Loucy (cell line): ENCODE measurements at regions not wholly inside any gene's neighbourhood (a gene's known extent, or its start where the extent isn't known, plus 50 kb on each side); places are given as distances from the start of the nearest gene placed in this dataset.

Source experiments
- H2AFZ ChIP-seq: fragments of 200-600 bp; sonication (generic); 2 replicates; pipeline ENCODE4 v1.6.0; 2016; ENCODE audit warnings: antibody characterized with exemption, mild to moderate bottlenecking, low read length, moderate library complexity
- H3F3A ChIP-seq: fragments of 200-600 bp; 2 replicates; pipeline ENCODE4 v1.6.0; 2016; ENCODE audit warnings: antibody characterized with exemption, low read depth, mild to moderate bottlenecking
- H3K27me3 ChIP-seq: fragments of 200-600 bp; sonication (generic); 2 replicates; pipeline ENCODE4 v1.6.1; 2014; ENCODE audit warnings: low read length, mild to moderate bottlenecking; ENCODE audit not compliant: insufficient read depth, poor library complexity, severe bottlenecking
- H3K36me3 ChIP-seq: fragments of 200-600 bp; sonication (generic); 2 replicates; pipeline ENCODE4 v1.6.1; 2016; ENCODE audit warnings: low read length; ENCODE audit not compliant: insufficient read depth
- H3K4me1 ChIP-seq: fragments of 200-600 bp; sonication (generic); 2 replicates; pipeline ENCODE4 v1.5.1; 2014; ENCODE audit warnings: low read length, mild to moderate bottlenecking; ENCODE audit not compliant: insufficient read depth, poor library complexity, severe bottlenecking
- H3K4me2 ChIP-seq: fragments of 200-600 bp; sonication (generic); 2 replicates; pipeline ENCODE4 v1.6.0; 2014; ENCODE audit warnings: antibody characterized with exemption, low read length, low read depth, mild to moderate bottlenecking; ENCODE audit not compliant: poor library complexity, severe bottlenecking
- H3K4me3 ChIP-seq: fragments of 200-600 bp; sonication (generic); 2 replicates; pipeline ENCODE4 v1.5.1; 2014; ENCODE audit warnings: low read length, mild to moderate bottlenecking, mixed read lengths; ENCODE audit not compliant: poor library complexity, severe bottlenecking
- H3K79me2 ChIP-seq: fragments of 200-600 bp; sonication (generic); 2 replicates; pipeline ENCODE4 v1.6.1; 2014; ENCODE audit warnings: low read length; ENCODE audit not compliant: insufficient read depth
- H3K9ac ChIP-seq: fragments of 200-600 bp; sonication (generic); 2 replicates; pipeline ENCODE4 v1.6.0; 2014; ENCODE audit warnings: mild to moderate bottlenecking, low read depth, low read length, moderate library complexity; ENCODE audit not compliant: poor library complexity, severe bottlenecking
- H3K9me2 ChIP-seq: fragments of 200-600 bp; sonication (generic); replicated peaks from 2 replicates; pipeline ENCODE4 v1.6.1; 2016; ENCODE audit warnings: low read depth, low read length, mixed read lengths
- H3K9me3 ChIP-seq: fragments of 200-600 bp; sonication (generic); 2 replicates; pipeline ENCODE4 v1.6.1; 2014; ENCODE audit warnings: mild to moderate bottlenecking, antibody characterized with exemption, low read length, low read depth; ENCODE audit not compliant: insufficient read depth
- H4K20me1 ChIP-seq: fragments of 200-600 bp; sonication (generic); 2 replicates; pipeline ENCODE4 v1.6.0; 2014; ENCODE audit warnings: antibody characterized with exemption, low read length, mild to moderate bottlenecking; ENCODE audit not compliant: insufficient read depth, poor library complexity, severe bottlenecking
- CTCF ChIP-seq: fragments of 200-600 bp; sonication (generic); conservative IDR thresholded peaks from 2 replicates; pipeline ENCODE4 v1.5.1; 2014; ENCODE audit warnings: mild to moderate bottlenecking, antibody characterized with exemption, low read length
- EZH2phosphoT487 ChIP-seq: fragments of 200-600 bp; IDR thresholded peaks from 2 replicates; pipeline ENCODE4 v1.6.1; 2018; ENCODE audit warnings: antibody characterized with exemption, mild to moderate bottlenecking, moderate library complexity, borderline replicate concordance

GRCh38 chr2:20130160-20130560, 78.7 kb upstream of the LAPTM4A start:
- Histone ChIP-seq H3K9ac (no peak overlapping the region), H2AFZ (no peak overlapping the region), H3K4me2 (no peak overlapping the region), H3K4me1 (no peaks in the 10 kb centered on the region), H3F3A (no peaks in the 10 kb centered on the region), H3K27me3 (no peaks in the 10 kb centered on the region), H3K79me2 (no peaks in the 10 kb centered on the region), H3K9me3 (no peaks in the 10 kb centered on the region), H3K9me2 (no peaks in the 10 kb centered on the region), H3K4me3 (no peak overlapping the region), H3K36me3 (no peaks in the 10 kb centered on the region), H4K20me1 (no peaks in the 10 kb centered on the region)
- TF ChIP-seq CTCF: no peak
- TF ChIP-seq EZH2phosphoT487: no peak

GRCh38 chr2:20129331-20130159, 78.1 kb upstream of the LAPTM4A start:
- H4K20me1 ChIP-seq: no peaks in the 10 kb centered on the region
- no peak overlapping the region for H3K9ac ChIP-seq

GRCh38 chr2:20128506-20129330, 77.3 kb upstream of the LAPTM4A start:
- H3K9ac ChIP-seq: no peak overlapping the region
- H3K4me2 ChIP-seq: no peak overlapping the region
- no peaks in the 10 kb centered on the region for H3K9me2 ChIP-seq
- H3K9me3 ChIP-seq: no peaks in the 10 kb centered on the region
- H2AFZ ChIP-seq: no peak overlapping the region; the same call in 1 of the 2 replicates
- no peaks in the 10 kb centered on the region for H3K27me3 ChIP-seq
- no peaks in the 10 kb centered on the region for H3K79me2 ChIP-seq
- H4K20me1 ChIP-seq: no peaks in the 10 kb centered on the region
- no peaks in the 10 kb centered on the region for H3K36me3 ChIP-seq
- no peak overlapping the region for H3K4me3 ChIP-seq
- no peaks in the 10 kb centered on the region for H3F3A ChIP-seq
- TF ChIP-seq CTCF: no peak
- TF ChIP-seq EZH2phosphoT487: no peak
- no peaks in the 10 kb centered on the region for H3K4me1 ChIP-seq

More at GRCh38 chr2:20129331-20130159, 78.1 kb upstream of the LAPTM4A start:
- H3K27me3 ChIP-seq: no peaks in the 10 kb centered on the region
- TF ChIP-seq EZH2phosphoT487 (no peak), CTCF (no peak)
- no peaks in the 10 kb centered on the region for H3K79me2 ChIP-seq
- no peak overlapping the region; the same call in 1 of the 2 replicates for H2AFZ ChIP-seq
- no peaks in the 10 kb centered on the region for H3K36me3 ChIP-seq
- H3F3A ChIP-seq: no peaks in the 10 kb centered on the region
- no peaks in the 10 kb centered on the region for H3K9me3 ChIP-seq
- H3K4me1 ChIP-seq: no peaks in the 10 kb centered on the region
- H3K4me3 ChIP-seq: no peak overlapping the region
- no peak overlapping the region for H3K4me2 ChIP-seq
- H3K9me2 ChIP-seq: no peaks in the 10 kb centered on the region
